DND-41 (cell line): ENCODE measurements at regions not wholly inside any gene's neighbourhood (a gene's known extent, or its start where the extent isn't known, plus 50 kb on each side); places are given as distances from the start of the nearest gene placed in this dataset.

Source experiments
- ATAC-seq: fragments of 200-7000 bp; cut with Tn5 transposase; 3 replicates; pipeline ENCODE4 v1.9.1; 2021; ENCODE audit warnings: low read depth; ENCODE audit not compliant: insufficient read depth
- DNase-seq: peaks from one replicate; pipeline ENCODE4 v3.0.0-alpha.2; 2020
- H2AFZ ChIP-seq: 2 replicates; pipeline ENCODE4 v1.6.0; 2012; ENCODE audit warnings: low read depth, low read length
- H3K27ac ChIP-seq: 2 replicates; pipeline ENCODE4 v1.5.1; 2012; ENCODE audit warnings: low read length, inconsistent platforms
- H3K27me3 ChIP-seq: fragments of 200-600 bp; sonication (generic); 2 replicates; pipeline ENCODE4 v1.6.0; 2012; ENCODE audit warnings: low read length, mild to moderate bottlenecking, inconsistent platforms; ENCODE audit not compliant: insufficient read depth, poor library complexity
- H3K36me3 ChIP-seq: 2 replicates; pipeline ENCODE4 v1.5.1; 2012; ENCODE audit warnings: low read length, inconsistent platforms; ENCODE audit not compliant: insufficient read depth
- H3K4me1 ChIP-seq: 2 replicates; pipeline ENCODE4 v1.5.1; 2012; ENCODE audit warnings: mild to moderate bottlenecking, low read length; ENCODE audit not compliant: insufficient read depth
- H3K4me2 ChIP-seq: 2 replicates; pipeline ENCODE4 v1.6.0; 2012; ENCODE audit warnings: mild to moderate bottlenecking, moderate library complexity, low read length, inconsistent platforms; ENCODE audit not compliant: insufficient read depth
- H3K4me3 ChIP-seq, 2 experiments: fragments of 200-600 bp in 1 of 2; shearing (Covaris generic) in 1 of 2; 2 replicates each; pipeline ENCODE4 v1.5.1; 2012 to 2016; ENCODE audit warnings: inconsistent platforms in 2 of 2, low read length in 2 of 2, mild to moderate bottlenecking in 2 of 2, low read depth in 1 of 2, moderate library complexity in 1 of 2
- H3K79me2 ChIP-seq: 2 replicates; pipeline ENCODE4 v1.6.0; 2012; ENCODE audit warnings: low read length, inconsistent platforms; ENCODE audit not compliant: insufficient read depth
- H3K9ac ChIP-seq: 2 replicates; pipeline ENCODE4 v1.6.0; 2012; ENCODE audit warnings: low read depth, mild to moderate bottlenecking, inconsistent platforms, low read length, moderate library complexity
- H3K9me3 ChIP-seq: 2 replicates; pipeline ENCODE4 v1.5.1; 2012; ENCODE audit warnings: low read length, moderate library complexity, mild to moderate bottlenecking, inconsistent platforms; ENCODE audit not compliant: insufficient read depth, severe bottlenecking
- H4K20me1 ChIP-seq: 2 replicates; pipeline ENCODE4 v1.6.0; 2012; ENCODE audit warnings: low read length; ENCODE audit not compliant: insufficient read depth
- EZH2 ChIP-seq: IDR thresholded peaks from 3 replicates; pipeline ENCODE4 v1.6.1; 2012; ENCODE audit warnings: borderline replicate concordance, low read depth, mild to moderate bottlenecking, moderate library complexity, low read length, inconsistent platforms; ENCODE audit not compliant: severe bottlenecking
- TF ChIP-seq, protein P1 (sequence below): IDR thresholded peaks from 2 replicates; pipeline ENCODE4 v1.5.1; 2012; ENCODE audit warnings: borderline replicate concordance, low read length, moderate library complexity, mild to moderate bottlenecking; ENCODE audit not compliant: poor library complexity, severe bottlenecking; ENCODE audit errors: extremely low read depth

- DNase-seq (no peak), ATAC-seq (no peak)
- Histone ChIP-seq H3K36me3 (no peaks in the 10 kb centered on the region), H3K79me2 (no peaks in the 10 kb centered on the region), H2AFZ (no peak overlapping the region), H3K4me1 (no peaks in the 10 kb centered on the region), H3K27me3 (no peaks in the 10 kb centered on the region), H3K9ac (no peak overlapping the region), H3K27ac (no peak overlapping the region), H3K4me2 (no peak overlapping the region), H3K4me3 (no peak overlapping the region), H3K9me3 (no peaks in the 10 kb centered on the region), H4K20me1 (no peaks in the 10 kb centered on the region)
- no peak for TF ChIP-seq EZH2
- TF ChIP-seq, protein P1, sequence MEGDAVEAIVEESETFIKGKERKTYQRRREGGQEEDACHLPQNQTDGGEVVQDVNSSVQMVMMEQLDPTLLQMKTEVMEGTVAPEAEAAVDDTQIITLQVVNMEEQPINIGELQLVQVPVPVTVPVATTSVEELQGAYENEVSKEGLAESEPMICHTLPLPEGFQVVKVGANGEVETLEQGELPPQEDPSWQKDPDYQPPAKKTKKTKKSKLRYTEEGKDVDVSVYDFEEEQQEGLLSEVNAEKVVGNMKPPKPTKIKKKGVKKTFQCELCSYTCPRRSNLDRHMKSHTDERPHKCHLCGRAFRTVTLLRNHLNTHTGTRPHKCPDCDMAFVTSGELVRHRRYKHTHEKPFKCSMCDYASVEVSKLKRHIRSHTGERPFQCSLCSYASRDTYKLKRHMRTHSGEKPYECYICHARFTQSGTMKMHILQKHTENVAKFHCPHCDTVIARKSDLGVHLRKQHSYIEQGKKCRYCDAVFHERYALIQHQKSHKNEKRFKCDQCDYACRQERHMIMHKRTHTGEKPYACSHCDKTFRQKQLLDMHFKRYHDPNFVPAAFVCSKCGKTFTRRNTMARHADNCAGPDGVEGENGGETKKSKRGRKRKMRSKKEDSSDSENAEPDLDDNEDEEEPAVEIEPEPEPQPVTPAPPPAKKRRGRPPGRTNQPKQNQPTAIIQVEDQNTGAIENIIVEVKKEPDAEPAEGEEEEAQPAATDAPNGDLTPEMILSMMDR: no peak
Observed at GRCh38 chr3:25153561-25153960, 274.5 kb upstream of the RARB start.

- H3K4me2 ChIP-seq: no peak overlapping the region
Observed at GRCh38 chr3:25155652-25156471, 272.2 kb upstream of the RARB start.

DNA sequence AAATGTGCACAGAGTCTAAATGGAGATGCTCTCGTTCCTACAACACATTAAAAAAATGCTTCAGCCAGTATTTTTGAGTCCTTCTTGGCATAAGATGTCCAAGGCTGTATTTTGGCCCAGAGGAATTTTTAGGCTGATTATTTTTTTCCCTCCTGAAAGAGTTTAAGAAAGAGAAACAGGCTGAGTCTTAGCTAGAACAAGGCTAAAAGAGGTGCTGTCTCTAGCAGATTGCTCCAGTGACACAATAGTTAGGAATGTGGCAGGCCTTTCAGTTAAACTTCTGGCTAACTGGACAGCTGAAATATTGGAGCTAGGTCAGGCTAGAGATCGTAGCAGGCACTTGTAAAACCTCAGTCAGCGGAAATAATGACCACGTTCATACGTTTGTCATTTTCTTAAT lies 271.4 kb upstream of the RARB start:
- ATAC-seq (no peak), DNase-seq (no peak)
- Histone ChIP-seq H3K9ac (no peak overlapping the region), H3K36me3 (no peaks in the 10 kb centered on the region), H3K4me2 (no peak overlapping the region), H3K4me3 (no peak overlapping the region), H3K4me1 (no peaks in the 10 kb centered on the region), H4K20me1 (no peaks in the 10 kb centered on the region), H3K9me3 (no peaks in the 10 kb centered on the region), H3K27me3 (no peaks in the 10 kb centered on the region), H3K27ac (no peak overlapping the region), H2AFZ (no peak overlapping the region), H3K79me2 (no peaks in the 10 kb centered on the region)
- TF ChIP-seq, protein P1: no peak
- no peak for TF ChIP-seq EZH2

More at GRCh38 chr3:25155652-25156471, 272.2 kb upstream of the RARB start:
- Histone ChIP-seq H3K27ac (no peak overlapping the region), H4K20me1 (no peaks in the 10 kb centered on the region), H2AFZ (no peak overlapping the region), H3K27me3 (no peaks in the 10 kb centered on the region), H3K4me3 (no peak overlapping the region), H3K36me3 (no peaks in the 10 kb centered on the region), H3K79me2 (no peaks in the 10 kb centered on the region), H3K9me3 (no peaks in the 10 kb centered on the region), H3K4me1 (no peaks in the 10 kb centered on the region), H3K9ac (no peak overlapping the region)
- DNase-seq (no peak), ATAC-seq (no peak)
- TF ChIP-seq EZH2: no peak
- TF ChIP-seq, protein P1: no peak
